ENCODE measurements at regions not wholly inside any gene's neighbourhood (a gene's known extent, or its start where the extent isn't known, plus 50 kb on each side); places are given as distances from the start of the nearest gene placed in this dataset.

GRCh38 chr2:217671871-217672270 is 330.9 kb downstream of the TNS1 start:
- ATAC-seq (ENCODE audit: low read depth) (no peak), DNase-seq (no peak)
- Histone ChIP-seq H3K36me3 (replicated peaks in 1 of 2; ENCODE audit: control extremely low read depth in 1 of 2, control insufficient read depth in 1 of 2, extremely low read depth in 1 of 2, insufficient read depth in 2 of 2, low read length in 1 of 2) (no peaks in the 10 kb centered on the region), H3K27me3 (replicated peaks in 1 of 4; ENCODE audit: control extremely low read depth in 1 of 4, control insufficient read depth in 3 of 4, insufficient read depth in 4 of 4, low read length in 3 of 4) (peaks cover 0 to 12% (median 0%) of the 10 kb centered on the region in 4 experiments), H3K4me1 (ENCODE audit: control insufficient read depth in 2 of 2, insufficient read depth in 2 of 2, low read length in 2 of 2) (no peaks in the 10 kb centered on the region), H3K79me2 (ENCODE audit: control insufficient read depth, insufficient read depth, low read length) (no peaks in the 10 kb centered on the region), H3K9ac (ENCODE audit: low read length) (no peak overlapping the region), H3K4me2 (replicated peaks; ENCODE audit: low read depth, low read length, poor library complexity, severe bottlenecking) (no peak overlapping the region), H3K27ac (ENCODE audit: low read length in 2 of 2) (no peak overlapping the region), H3K4me3 (ENCODE audit: control extremely low read depth in 1 of 5, extremely low read depth in 1 of 5, insufficient read depth in 1 of 5, low read depth in 2 of 5, low read length in 4 of 5) (no peak overlapping the region), H4K20me1 (ENCODE audit: control insufficient read depth, insufficient read depth, low read length, poor library complexity, severe bottlenecking) (no peaks in the 10 kb centered on the region), H2AFZ (ENCODE audit: insufficient read depth, low read depth, low read length, poor library complexity, severe bottlenecking) (no peak overlapping the region), H3K9me3 (ENCODE audit: control extremely low read depth in 1 of 3, control insufficient read depth in 2 of 3, insufficient read depth in 1 of 3, low read length in 2 of 3) (no peaks in the 10 kb centered on the region)
- ChIA-PET POLR2A (no interaction called here), CTCF (no interaction called here)
- 100% methylated on average over 1 of the region's 2 CpGs for WGBS (ENCODE audit: insufficient coverage)
- TF ChIP-seq EZH2 (IDR thresholded peaks at IDR 0.05; ENCODE audit: borderline replicate concordance, insufficient read depth, low read depth, low read length, poor library complexity, severe bottlenecking) (no peak), CTCF (IDR thresholded peaks at IDR 0.05) (no peak)
- Mint-ChIP-seq H3K27me3 (peaks cover 14% of the 10 kb centered on the region), H3K4me1 (no peaks in the 10 kb centered on the region), H3K4me3 (no peak overlapping the region), H3K9me3 (ENCODE audit: insufficient read depth) (peaks cover 6% of the 10 kb centered on the region), H3K27ac (no peak overlapping the region)
- intact Hi-C loops (cut with micrococcal nuclease), result no loop called here

DNA sequence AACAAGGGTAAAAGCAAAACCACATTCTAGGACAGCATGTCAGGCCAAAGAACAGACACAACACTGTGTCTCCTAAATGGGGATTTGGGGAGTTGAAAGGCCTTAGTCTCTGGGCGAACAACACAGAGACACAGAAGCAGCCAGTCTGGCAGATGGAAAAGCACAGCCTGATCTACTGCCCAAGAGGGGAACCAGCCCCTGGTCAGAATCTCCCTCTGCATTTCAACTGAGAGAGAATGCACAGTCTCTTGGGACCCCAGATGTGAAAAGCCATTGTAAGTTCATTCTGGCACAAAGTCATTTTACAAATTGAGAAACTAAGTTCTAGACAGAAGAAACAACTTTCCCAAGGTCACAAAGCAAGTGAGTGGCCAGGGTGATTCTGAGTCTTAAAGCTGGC is 331.7 kb downstream of the TNS1 start:
- intact Hi-C loops (cut with micrococcal nuclease), result no loop called here
- no peak for TF ChIP-seq CTCF (IDR thresholded peaks at IDR 0.05)
- TF ChIP-seq EZH2 (IDR thresholded peaks at IDR 0.05; ENCODE audit: borderline replicate concordance, insufficient read depth, low read depth, low read length, poor library complexity, severe bottlenecking), result no peak
- Mint-ChIP-seq H3K9me3 (ENCODE audit: insufficient read depth) (peaks cover 6% of the 10 kb centered on the region), H3K27me3 (peaks cover 14% of the 10 kb centered on the region), H3K4me3 (no peak overlapping the region), H3K4me1 (no peaks in the 10 kb centered on the region), H3K27ac (no peak overlapping the region)
- no peak overlapping the region for H2AFZ ChIP-seq (ENCODE audit: insufficient read depth, low read depth, low read length, poor library complexity, severe bottlenecking)
- 100% methylated on average over 1 of the region's 1 CpG for WGBS (ENCODE audit: insufficient coverage)
- no peak overlapping the region for H3K4me3 ChIP-seq (ENCODE audit: control extremely low read depth in 1 of 5, extremely low read depth in 1 of 5, insufficient read depth in 1 of 5, low read depth in 2 of 5, low read length in 4 of 5)
- H3K27me3 ChIP-seq (replicated peaks in 1 of 4; ENCODE audit: control extremely low read depth in 1 of 4, control insufficient read depth in 3 of 4, insufficient read depth in 4 of 4, low read length in 3 of 4), result peaks cover 0 to 13% (median 0%) of the 10 kb centered on the region in 4 experiments
- H3K27ac ChIP-seq (ENCODE audit: low read length in 2 of 2), result no peak overlapping the region
- no peak for DNase-seq
- CTCF ChIA-PET, result no interaction called here
- POLR2A ChIA-PET, result no interaction called here
- no peak overlapping the region for H3K9ac ChIP-seq (ENCODE audit: low read length)
- no peaks in the 10 kb centered on the region for H3K79me2 ChIP-seq (ENCODE audit: control insufficient read depth, insufficient read depth, low read length)
- no peaks in the 10 kb centered on the region for H4K20me1 ChIP-seq (ENCODE audit: control insufficient read depth, insufficient read depth, low read length, poor library complexity, severe bottlenecking)
- no peak overlapping the region for H3K4me2 ChIP-seq (replicated peaks; ENCODE audit: low read depth, low read length, poor library complexity, severe bottlenecking)
- H3K36me3 ChIP-seq (replicated peaks in 1 of 2; ENCODE audit: control extremely low read depth in 1 of 2, control insufficient read depth in 1 of 2, extremely low read depth in 1 of 2, insufficient read depth in 2 of 2, low read length in 1 of 2), result no peaks in the 10 kb centered on the region
- no peaks in the 10 kb centered on the region for H3K9me3 ChIP-seq (ENCODE audit: control extremely low read depth in 1 of 3, control insufficient read depth in 2 of 3, insufficient read depth in 1 of 3, low read length in 2 of 3)
- H3K4me1 ChIP-seq (ENCODE audit: control insufficient read depth in 2 of 2, insufficient read depth in 2 of 2, low read length in 2 of 2), result no peaks in the 10 kb centered on the region
- no peak for ATAC-seq (ENCODE audit: low read depth)
